Keratinocyte (primary cell): ENCODE measurements at regions not wholly inside any gene's neighbourhood (a gene's known extent, or its start where the extent isn't known, plus 50 kb on each side); places are given as distances from the start of the nearest gene placed in this dataset.

ENCODE experiments used
- DNase-seq: peaks from one replicate; pipeline ENCODE4 v3.0.0-alpha.2; 2011; ENCODE audit warnings: low read depth, missing footprints, low spot score
- FAIRE-seq: peaks from 2 replicates; lab custom pipeline; 2011; peaks lifted over from hg19 to GRCh38; lab: Jason Lieb, UNC
- H2AFZ ChIP-seq: 2 replicates; pipeline ENCODE4 v1.6.0; 2012; ENCODE audit warnings: low read length, control low read depth, inconsistent platforms; ENCODE audit not compliant: control insufficient read depth
- H3K27ac ChIP-seq: 2 replicates; pipeline ENCODE4 v1.5.1; 2011; ENCODE audit warnings: low read length; ENCODE audit not compliant: control insufficient read depth, insufficient read depth
- H3K27me3 ChIP-seq: 3 replicates; pipeline ENCODE4 v1.6.0; 2011; ENCODE audit warnings: low read length; ENCODE audit not compliant: control insufficient read depth, insufficient read depth; ENCODE audit errors: extremely low read depth
- H3K36me3 ChIP-seq, 2 experiments: 2 replicates in 1 of 2; 3 replicates in 1 of 2; pipeline ENCODE4 v1.5.1; 2011; ENCODE audit warnings: low read length in 2 of 2, mild to moderate bottlenecking in 1 of 2; ENCODE audit not compliant: control insufficient read depth in 2 of 2, insufficient read depth in 2 of 2; ENCODE audit errors: extremely low read depth in 1 of 2
- H3K4me1 ChIP-seq: 3 replicates; pipeline ENCODE4 v1.5.1; 2011; ENCODE audit warnings: low read length; ENCODE audit not compliant: control insufficient read depth, insufficient read depth; ENCODE audit errors: extremely low read depth
- H3K4me2 ChIP-seq: 3 replicates; pipeline ENCODE4 v1.6.0; 2011; ENCODE audit warnings: low read depth, low read length; ENCODE audit not compliant: control insufficient read depth, insufficient read depth; ENCODE audit errors: extremely low read depth
- H3K4me3 ChIP-seq, 3 experiments: fragments of 200-600 bp in 1 of 3; sonication (generic) in 1 of 3; 2 replicates in 2 of 3; 3 replicates in 1 of 3; pipeline ENCODE4 v1.5.1; 2011 to 2016; ENCODE audit warnings: low read length in 3 of 3, mild to moderate bottlenecking in 3 of 3, control low read depth in 2 of 3, inconsistent platforms in 1 of 3, low read depth in 1 of 3, mixed read lengths in 1 of 3, mixed run types in 1 of 3, moderate library complexity in 1 of 3; ENCODE audit not compliant: control insufficient read depth in 2 of 3, insufficient read depth in 2 of 3; ENCODE audit errors: extremely low read depth in 1 of 3
- H3K79me2 ChIP-seq: 2 replicates; pipeline ENCODE4 v1.6.0; 2012; ENCODE audit warnings: low read length; ENCODE audit not compliant: control insufficient read depth, insufficient read depth
- H3K9ac ChIP-seq: 3 replicates; pipeline ENCODE4 v1.6.0; 2011; ENCODE audit warnings: low read length; ENCODE audit not compliant: control insufficient read depth, insufficient read depth; ENCODE audit errors: extremely low read depth
- H3K9me1 ChIP-seq: 3 replicates; pipeline ENCODE4 v1.6.0; 2011; ENCODE audit warnings: low read length; ENCODE audit not compliant: control insufficient read depth, insufficient read depth; ENCODE audit errors: extremely low read depth
- H3K9me3 ChIP-seq: 2 replicates; pipeline ENCODE4 v1.5.1; 2012; ENCODE audit warnings: low read depth, low read length; ENCODE audit not compliant: control insufficient read depth
- H4K20me1 ChIP-seq: 3 replicates; pipeline ENCODE4 v1.6.0; 2011; ENCODE audit warnings: low read length; ENCODE audit not compliant: control insufficient read depth, insufficient read depth; ENCODE audit errors: extremely low read depth
- EZH2 ChIP-seq: IDR thresholded peaks from one replicate; pipeline ENCODE4 v1.6.1; 2012; ENCODE audit warnings: inconsistent platforms, mild to moderate bottlenecking, low read length, moderate library complexity
- dilution Hi-C: fragments of 300-500 bp; cut with MboI; formaldehyde crosslinking; loops from one replicate; pipeline ENCODE4 v1.7.0; 2020; ENCODE audit warnings: low sequenced_read_pairs; ENCODE audit not compliant: extremely low pct_ligation_motif_present
- TF ChIP-seq, protein P1 (sequence below), 3 experiments: IDR thresholded peaks in 1 of 3; conservative IDR thresholded peaks in 1 of 3; optimal IDR thresholded peaks in 1 of 3; 2 replicates in 2 of 3; 3 replicates in 1 of 3; pipeline versions ENCODE3 to v1.5.1; 2011; ENCODE audit warnings: low read length in 3 of 3, mild to moderate bottlenecking in 3 of 3, moderate library complexity in 2 of 3, control low read depth in 1 of 3, inconsistent platforms in 1 of 3; ENCODE audit not compliant: insufficient read depth in 2 of 3; ENCODE audit errors: extremely low read depth in 1 of 3

DNA sequence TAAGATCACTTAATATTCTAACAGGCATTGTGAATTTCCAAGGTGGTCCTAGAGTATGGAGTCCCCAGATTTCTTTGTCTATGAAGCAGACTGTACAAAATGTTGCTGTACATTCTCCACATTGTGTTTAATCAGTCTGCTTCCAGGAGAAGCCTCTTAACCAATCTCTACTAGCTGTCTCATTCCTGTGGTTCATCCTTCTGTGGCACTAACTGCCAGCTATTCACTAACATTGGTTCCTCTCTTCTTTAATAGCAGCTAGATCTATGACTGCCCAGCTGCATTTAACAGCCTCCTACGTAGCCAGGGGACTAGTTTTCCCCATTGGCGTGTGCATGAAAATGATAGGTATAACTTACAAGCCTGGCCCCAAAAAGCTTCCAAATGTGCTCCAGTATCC is 395.4 kb downstream of the SAMD5 start:
- FAIRE-seq (no peak), DNase-seq (no peak)
- Histone ChIP-seq H3K9me3 (no peaks in the 10 kb centered on the region), H3K27me3 (no peaks in the 10 kb centered on the region), H3K4me3 (no peak overlapping the region), H2AFZ (no peak overlapping the region), H3K9ac (no peak overlapping the region), H3K4me1 (no peaks in the 10 kb centered on the region), H3K79me2 (no peaks in the 10 kb centered on the region), H3K9me1 (no peaks in the 10 kb centered on the region), H3K4me2 (no peak overlapping the region), H3K36me3 (no peaks in the 10 kb centered on the region), H4K20me1 (no peaks in the 10 kb centered on the region), H3K27ac (no peak overlapping the region)
- no peak for TF ChIP-seq EZH2
- TF ChIP-seq, protein P1, sequence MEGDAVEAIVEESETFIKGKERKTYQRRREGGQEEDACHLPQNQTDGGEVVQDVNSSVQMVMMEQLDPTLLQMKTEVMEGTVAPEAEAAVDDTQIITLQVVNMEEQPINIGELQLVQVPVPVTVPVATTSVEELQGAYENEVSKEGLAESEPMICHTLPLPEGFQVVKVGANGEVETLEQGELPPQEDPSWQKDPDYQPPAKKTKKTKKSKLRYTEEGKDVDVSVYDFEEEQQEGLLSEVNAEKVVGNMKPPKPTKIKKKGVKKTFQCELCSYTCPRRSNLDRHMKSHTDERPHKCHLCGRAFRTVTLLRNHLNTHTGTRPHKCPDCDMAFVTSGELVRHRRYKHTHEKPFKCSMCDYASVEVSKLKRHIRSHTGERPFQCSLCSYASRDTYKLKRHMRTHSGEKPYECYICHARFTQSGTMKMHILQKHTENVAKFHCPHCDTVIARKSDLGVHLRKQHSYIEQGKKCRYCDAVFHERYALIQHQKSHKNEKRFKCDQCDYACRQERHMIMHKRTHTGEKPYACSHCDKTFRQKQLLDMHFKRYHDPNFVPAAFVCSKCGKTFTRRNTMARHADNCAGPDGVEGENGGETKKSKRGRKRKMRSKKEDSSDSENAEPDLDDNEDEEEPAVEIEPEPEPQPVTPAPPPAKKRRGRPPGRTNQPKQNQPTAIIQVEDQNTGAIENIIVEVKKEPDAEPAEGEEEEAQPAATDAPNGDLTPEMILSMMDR (optimal IDR thresholded peaks at IDR 0.05 in 1 of 3, IDR thresholded peaks at IDR 0.05 in 1 of 3, conservative IDR thresholded peaks at IDR 0.05 in 1 of 3; ENCODE audit: extremely low read depth in 1 of 3, insufficient read depth in 2 of 3, low read length in 3 of 3), result no peak
- dilution Hi-C loops, result no loop called here

DNA sequence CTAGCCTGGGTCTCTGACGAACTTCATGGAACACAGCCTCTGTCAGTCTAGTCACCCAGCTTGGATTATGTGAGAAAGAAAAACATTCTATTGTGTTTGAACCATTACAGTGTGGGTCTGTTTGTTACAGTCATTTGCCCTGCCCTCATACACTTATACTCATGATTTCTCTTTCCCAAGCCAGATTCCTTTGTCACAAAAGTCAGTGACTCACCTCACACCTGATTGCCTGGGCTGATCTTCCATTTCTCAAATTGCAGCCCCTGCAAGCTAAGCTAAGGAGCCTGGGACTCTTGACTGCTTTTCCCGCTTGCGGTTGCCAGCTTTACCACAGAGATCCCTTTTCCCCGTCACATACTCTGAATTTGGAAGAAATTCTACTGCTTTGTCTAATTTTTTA is 395.9 kb downstream of the SAMD5 start:
- Histone ChIP-seq H3K9me1 (no peaks in the 10 kb centered on the region), H3K27me3 (no peaks in the 10 kb centered on the region), H3K9ac (no peak overlapping the region), H4K20me1 (no peaks in the 10 kb centered on the region), H3K4me3 (no peak overlapping the region), H3K27ac (no peak overlapping the region), H2AFZ (no peak overlapping the region), H3K4me2 (no peak overlapping the region), H3K36me3 (no peaks in the 10 kb centered on the region), H3K9me3 (no peaks in the 10 kb centered on the region), H3K4me1 (no peaks in the 10 kb centered on the region), H3K79me2 (no peaks in the 10 kb centered on the region)
- FAIRE-seq (no peak), DNase-seq (no peak)
- no peak for TF ChIP-seq EZH2
- TF ChIP-seq, protein P1 (optimal IDR thresholded peaks at IDR 0.05 in 1 of 3, IDR thresholded peaks at IDR 0.05 in 1 of 3, conservative IDR thresholded peaks at IDR 0.05 in 1 of 3; ENCODE audit: extremely low read depth in 1 of 3, insufficient read depth in 2 of 3, low read length in 3 of 3), result no peak
- dilution Hi-C loops, result no loop called here
